Colonic mucosa (tissue), 4 donors: ENCODE measurements at regions not wholly inside any gene's neighbourhood (a gene's known extent, or its start where the extent isn't known, plus 50 kb on each side); places are given as distances from the start of the nearest gene placed in this dataset.
"Not testable (repeated sequence)": the region's sequence is repeated elsewhere in the genome, so short reads cannot be mapped to it uniquely, and the experiment has no call there.

ENCODE experiments used
- DNase-seq: peaks from one replicate; pipeline ENCODE4 v3.0.0-alpha.2; 2020
- H3K27ac ChIP-seq: fragments of 200-600 bp; one replicate; pipeline ENCODE4 v1.8.0; 2021
- H3K27me3 ChIP-seq: fragments of 200-600 bp; one replicate; pipeline ENCODE4 v1.8.0; 2021
- H3K36me3 ChIP-seq: fragments of 200-600 bp; one replicate; pipeline ENCODE4 v1.8.0; 2021
- H3K4me1 ChIP-seq: fragments of 200-600 bp; one replicate; pipeline ENCODE4 v1.8.0; 2021; ENCODE audit warnings: mild to moderate bottlenecking
- H3K4me3 ChIP-seq: fragments of 200-600 bp; one replicate; pipeline ENCODE4 v1.8.0; 2021
- H3K9ac ChIP-seq, 2 donors: one replicate each; pipeline ENCODE4 v1.7.0; 2013; ENCODE audit warnings: control low read depth in 2 of 2, low read depth in 2 of 2, low read length in 2 of 2
- H3K9me3 ChIP-seq: fragments of 200-600 bp; one replicate; pipeline ENCODE4 v1.8.0; 2021
- intact Hi-C: fragments of 100-400 bp; cut with DNase I; formaldehyde crosslinking; loops from one replicate; pipeline ENCODE4 v1.14.1; 2022
- TF ChIP-seq, protein P1 (sequence below): fragments of 200-600 bp; IDR thresholded peaks from one replicate; pipeline ENCODE4 v1.8.0; 2022; ENCODE audit warnings: antibody characterized with exemption, mild to moderate bottlenecking
- donor health status: healthy.
- donor health status: DM: no; HTN: no; CAD: no.
- donor health status: DM: no; HTN: no; CAD: no.

- H3K9me3 ChIP-seq, result no peaks in the 10 kb centered on the region
- no peaks in the 10 kb centered on the region for H3K27me3 ChIP-seq
- no peak overlapping the region for H3K9ac ChIP-seq
- no peak overlapping the region for H3K27ac ChIP-seq
- no peak for DNase-seq
- no peaks in the 10 kb centered on the region for H3K36me3 ChIP-seq
- intact Hi-C loops, result no loop called here
- TF ChIP-seq, protein P1, sequence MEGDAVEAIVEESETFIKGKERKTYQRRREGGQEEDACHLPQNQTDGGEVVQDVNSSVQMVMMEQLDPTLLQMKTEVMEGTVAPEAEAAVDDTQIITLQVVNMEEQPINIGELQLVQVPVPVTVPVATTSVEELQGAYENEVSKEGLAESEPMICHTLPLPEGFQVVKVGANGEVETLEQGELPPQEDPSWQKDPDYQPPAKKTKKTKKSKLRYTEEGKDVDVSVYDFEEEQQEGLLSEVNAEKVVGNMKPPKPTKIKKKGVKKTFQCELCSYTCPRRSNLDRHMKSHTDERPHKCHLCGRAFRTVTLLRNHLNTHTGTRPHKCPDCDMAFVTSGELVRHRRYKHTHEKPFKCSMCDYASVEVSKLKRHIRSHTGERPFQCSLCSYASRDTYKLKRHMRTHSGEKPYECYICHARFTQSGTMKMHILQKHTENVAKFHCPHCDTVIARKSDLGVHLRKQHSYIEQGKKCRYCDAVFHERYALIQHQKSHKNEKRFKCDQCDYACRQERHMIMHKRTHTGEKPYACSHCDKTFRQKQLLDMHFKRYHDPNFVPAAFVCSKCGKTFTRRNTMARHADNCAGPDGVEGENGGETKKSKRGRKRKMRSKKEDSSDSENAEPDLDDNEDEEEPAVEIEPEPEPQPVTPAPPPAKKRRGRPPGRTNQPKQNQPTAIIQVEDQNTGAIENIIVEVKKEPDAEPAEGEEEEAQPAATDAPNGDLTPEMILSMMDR, result no peak
- no peak overlapping the region for H3K4me3 ChIP-seq
- no peaks in the 10 kb centered on the region for H3K4me1 ChIP-seq
These were observed 1245.6 kb upstream of the RAG2 start for GRCh38 chr11:37843603-37844002.

DNA sequence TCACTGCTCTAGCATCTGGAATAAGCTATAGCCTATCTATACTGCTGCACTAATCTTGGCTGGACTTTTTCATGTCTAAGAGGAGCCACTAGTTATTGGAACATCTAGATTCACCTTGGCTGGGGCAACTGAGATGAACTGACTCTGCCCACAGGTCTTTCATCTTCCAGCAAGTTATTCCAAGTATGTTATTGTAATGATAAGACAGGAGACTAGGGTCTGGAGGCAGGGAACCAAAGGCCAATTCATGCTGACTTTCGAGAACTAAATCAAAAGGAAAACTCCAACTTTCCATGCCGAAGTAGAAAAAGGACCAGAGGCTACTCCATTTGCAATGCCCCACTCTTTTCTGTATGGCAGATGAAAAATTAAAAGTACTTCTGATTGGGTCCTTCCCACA, 1243.0 kb upstream of the RAG2 start:
- H3K4me1 ChIP-seq, result no peaks in the 10 kb centered on the region
- H3K9me3 ChIP-seq, result no peaks in the 10 kb centered on the region
- intact Hi-C loops, result no loop called here
- no peak overlapping the region for H3K9ac ChIP-seq
- no peak overlapping the region for H3K4me3 ChIP-seq
- TF ChIP-seq, protein P1, result no peak
- no peak overlapping the region for H3K27ac ChIP-seq
- DNase-seq, result no peak
- no peaks in the 10 kb centered on the region for H3K27me3 ChIP-seq
- H3K36me3 ChIP-seq, result no peaks in the 10 kb centered on the region

GRCh38 chr11:37840345-37840744, 1242.3 kb upstream of the RAG2 start:
- H3K4me1 ChIP-seq, H3K9me3 ChIP-seq, H3K27ac ChIP-seq, intact Hi-C loops, DNase-seq, H3K27me3 ChIP-seq, H3K4me3 ChIP-seq, H3K9ac ChIP-seq, H3K36me3 ChIP-seq: not testable (repeated sequence)

- Histone ChIP-seq H3K4me3 (no peak overlapping the region), H3K9me3 (no peaks in the 10 kb centered on the region), H3K27me3 (no peaks in the 10 kb centered on the region), H3K4me1 (no peaks in the 10 kb centered on the region), H3K27ac (no peak overlapping the region), H3K36me3 (no peaks in the 10 kb centered on the region), H3K9ac (no peak overlapping the region)
- TF ChIP-seq, protein P1, result no peak
- no peak for DNase-seq
- intact Hi-C loops, result no loop called here
These were observed 1232.5 kb upstream of the RAG2 start for GRCh38 chr11:37830529-37830928.

- no peaks in the 10 kb centered on the region for H3K9me3 ChIP-seq
- H3K4me3 ChIP-seq, result no peak overlapping the region
- TF ChIP-seq, protein P1, result no peak
- DNase-seq, result no peak
- intact Hi-C loops, result no loop called here
- H3K9ac ChIP-seq, result no peak overlapping the region
- H3K27ac ChIP-seq, result no peak overlapping the region
- H3K27me3 ChIP-seq, result no peaks in the 10 kb centered on the region
- no peaks in the 10 kb centered on the region for H3K4me1 ChIP-seq
- H3K36me3 ChIP-seq, result no peaks in the 10 kb centered on the region
These were observed 1219.8 kb upstream of the RAG2 start for GRCh38 chr11:37817727-37818270.

GRCh38 chr11:37812281-37812880, 1214.3 kb upstream of the RAG2 start:
- TF ChIP-seq, protein P1, result no peak
- intact Hi-C loops, result no loop called here
- no peak for DNase-seq
- H3K36me3 ChIP-seq, result no peaks in the 10 kb centered on the region
- no peaks in the 10 kb centered on the region for H3K9me3 ChIP-seq
- no peaks in the 10 kb centered on the region for H3K4me1 ChIP-seq
- no peaks in the 10 kb centered on the region for H3K27me3 ChIP-seq
- H3K9ac ChIP-seq, result no peak overlapping the region
- no peak overlapping the region for H3K27ac ChIP-seq
- H3K4me3 ChIP-seq, result no peak overlapping the region
